Right lobe of liver (tissue), 6 donors: ENCODE measurements at regions not wholly inside any gene's neighbourhood (a gene's known extent, or its start where the extent isn't known, plus 50 kb on each side); places are given as distances from the start of the nearest gene placed in this dataset.

ENCODE experiments used
- ATAC-seq, 4 donors: fragments of 200-7000 bp; cut with Tn5 transposase; one replicate each; pipeline ENCODE4 v1.9.1; 2020; ENCODE audit warnings: mild to moderate bottlenecking in 4 of 4, moderate library complexity in 4 of 4
- DNase-seq, 3 donors: peaks; one replicate each; pipeline ENCODE4 v3.0.0-alpha.2; 2020
- H3K27ac ChIP-seq, 3 donors: fragments of 200-600 bp; one replicate each; pipeline ENCODE4 v1.8.0; 2022
- H3K27me3 ChIP-seq, 2 donors: fragments of 200-600 bp; one replicate each; pipeline ENCODE4 v1.8.0; 2022
- H3K36me3 ChIP-seq, 4 donors: fragments of 200-600 bp; sonication (generic) in 1 of 4; one replicate each; pipeline versions ENCODE4 v1.5.1 to v1.8.0; 2017 to 2022; ENCODE audit warnings: control low read depth in 1 of 4
- H3K4me1 ChIP-seq, 4 donors: fragments of 200-600 bp; sonication (generic) in 1 of 4; one replicate each; pipeline versions ENCODE4 v1.5.1 to v1.8.0; 2017 to 2022; ENCODE audit warnings: control low read depth in 1 of 4
- H3K4me3 ChIP-seq, 3 donors: fragments of 200-600 bp; one replicate each; pipeline ENCODE4 v1.8.0; 2022
- H3K9me3 ChIP-seq, 4 donors: fragments of 200-600 bp; sonication (generic) in 1 of 4; one replicate each; pipeline versions ENCODE4 v1.5.1 to v1.8.0; 2017 to 2022; ENCODE audit warnings: control low read depth in 1 of 4
- CTCF ChIP-seq, 4 donors: fragments of 200-600 bp in 3 of 4; fragments of 450-650 bp in 1 of 4; IDR thresholded peaks; one replicate each; pipeline versions ENCODE4 v1.5.1 to v1.8.0; 2016 to 2022; ENCODE audit warnings: antibody characterized with exemption in 4 of 4, mild to moderate bottlenecking in 2 of 4
- POLR2A ChIP-seq: fragments of 450-650 bp; IDR thresholded peaks from one replicate; pipeline ENCODE4 v1.6.1; 2017; ENCODE audit warnings: antibody characterized with exemption, mild to moderate bottlenecking
- WGBS: methylation state at CpG from one replicate; pipeline ENCODE4 v1.1.6; 2018; ENCODE audit warnings: low coverage, low lambda C conversion rate; ENCODE audit not compliant: insufficient coverage; ENCODE audit errors: missing lambda C conversion rate; 5-methylcytosine and 5-hydroxymethylcytosine counted together
- intact Hi-C, 2 donors: fragments of 100-400 bp; cut with DNase I; formaldehyde crosslinking; loops; one replicate each; pipeline versions ENCODE4 v1.11.2 to v1.14.1; 2022
- donor health status: DM: no; HTN: yes; CAD: no.
- donor health status: DM: no; HTN: no; CAD: no.
- donor health status: DM: no; HTN: no; CAD: no.
- donor health status: DM: no; HTN: yes; CAD: no.
- donor health status: DM: no; HTN: yes; CAD: no.

GRCh38 chr6:81843302-81843701 lies 90.8 kb upstream of the TENT5A start:
- Histone ChIP-seq H3K4me1 (peaks cover 0 to 13% (median 6%) of the 10 kb centered on the region in 4 donors), H3K4me3 (no peak overlapping the region), H3K27ac (no peak overlapping the region), H3K27me3 (no peaks in the 10 kb centered on the region), H3K36me3 (no peaks in the 10 kb centered on the region), H3K9me3 (peaks cover 0 to 2% (median 0%) of the 10 kb centered on the region in 4 donors)
- intact Hi-C loops = no loop called here
- 22% methylated on average over 2 of the region's 2 CpGs for WGBS
- DNase-seq (no peak), ATAC-seq (no peak)
- TF ChIP-seq CTCF (IDR thresholded peaks at IDR 0.05) (no peak), POLR2A (no peak)

DNA sequence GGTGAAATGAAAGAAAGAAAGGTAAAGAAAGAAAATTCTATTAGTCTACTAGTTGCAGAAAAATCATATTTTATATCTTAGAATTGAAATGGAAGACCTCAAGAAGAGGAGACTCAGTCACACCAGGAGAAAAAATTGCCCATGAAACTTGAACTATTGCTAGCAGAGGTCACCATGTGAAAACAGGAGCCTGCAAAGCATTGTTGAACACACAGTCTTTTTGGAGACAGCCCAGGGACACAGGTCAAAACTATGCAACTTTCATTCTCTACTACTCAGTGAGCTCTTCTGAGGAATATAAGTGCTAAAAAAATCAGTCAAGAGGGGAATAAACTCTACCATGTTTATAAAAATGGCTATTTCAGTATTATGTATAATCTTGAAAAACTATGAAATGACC lies 89.8 kb upstream of the TENT5A start:
- Histone ChIP-seq H3K4me1 (peaks cover 0 to 13% (median 6%) of the 10 kb centered on the region in 4 donors), H3K27me3 (no peaks in the 10 kb centered on the region), H3K27ac (peak overlapping the region in 1 of 3 donors; percentile 22), H3K9me3 (peaks cover 0 to 2% (median 0%) of the 10 kb centered on the region in 4 donors), H3K4me3 (no peak overlapping the region), H3K36me3 (no peaks in the 10 kb centered on the region)
- ATAC-seq (peak; percentile 93 to 99 (median 97)), DNase-seq (peak in 1 of 3 donors; percentile 74)
- intact Hi-C loops = no loop called here
- no peak for TF ChIP-seq CTCF (IDR thresholded peaks at IDR 0.05)
- TF ChIP-seq POLR2A = no peak

GRCh38 chr6:81838724-81839426 lies 86.4 kb upstream of the TENT5A start:
- Histone ChIP-seq H3K27ac (no peak overlapping the region), H3K9me3 (peaks cover 0 to 2% (median 0%) of the 10 kb centered on the region in 4 donors), H3K4me1 (peaks cover 0 to 13% (median 6%) of the 10 kb centered on the region in 4 donors), H3K36me3 (no peaks in the 10 kb centered on the region), H3K4me3 (no peak overlapping the region), H3K27me3 (no peaks in the 10 kb centered on the region)
- TF ChIP-seq CTCF (IDR thresholded peaks at IDR 0.05) (no peak), POLR2A (no peak)
- no CpG with 5 or more reads among the region's 1 CpG for WGBS
- intact Hi-C loops = no loop called here
- ATAC-seq = peak in 2 of 4 donors; percentile 19 to 23
- no peak for DNase-seq

DNA sequence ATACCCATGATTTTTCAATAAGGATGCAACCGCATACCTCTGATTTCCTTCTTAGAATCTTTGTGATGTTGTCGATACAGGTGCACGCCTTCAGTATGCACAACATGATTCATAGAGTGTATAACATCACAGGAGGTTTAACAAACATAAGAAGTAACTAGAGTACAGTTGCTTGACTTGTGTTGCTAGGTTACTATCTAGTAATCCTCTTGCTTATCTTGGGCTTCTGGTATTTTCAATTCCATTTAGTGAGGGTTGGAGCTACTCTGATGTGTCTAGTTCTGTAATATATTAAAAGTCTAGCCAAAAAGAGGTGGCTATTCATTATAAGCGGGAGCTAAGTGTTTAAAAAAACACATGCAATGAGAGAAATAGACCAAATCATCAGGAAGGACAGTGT lies 85.5 kb upstream of the TENT5A start:
- H3K27ac ChIP-seq = no peak overlapping the region
- H3K4me3 ChIP-seq = no peak overlapping the region
- TF ChIP-seq CTCF (IDR thresholded peaks at IDR 0.05) (no peak), POLR2A (no peak)
- no peaks in the 10 kb centered on the region for H3K27me3 ChIP-seq
- 73% methylated on average over 4 of the region's 4 CpGs for WGBS
- ATAC-seq = peak in 2 of 4 donors; percentile 57 to 63
- no peak for DNase-seq
- H3K4me1 ChIP-seq = peaks cover 0 to 13% (median 6%) of the 10 kb centered on the region in 4 donors
- intact Hi-C loops = no loop called here
- no peaks in the 10 kb centered on the region for H3K36me3 ChIP-seq
- H3K9me3 ChIP-seq = peaks cover 0 to 2% (median 0%) of the 10 kb centered on the region in 4 donors
